Nephron (organoid): ENCODE measurements at regions not wholly inside any gene's neighbourhood (a gene's known extent, or its start where the extent isn't known, plus 50 kb on each side); places are given as distances from the start of the nearest gene placed in this dataset.

ENCODE experiments used
- H3K27ac Mint-ChIP-seq, 3 experiments: 2 replicates each; pipeline ENCODE4 v1.8.0; 2020; ENCODE audit warnings: mixed read lengths in 3 of 3, mild to moderate bottlenecking in 2 of 3, moderate library complexity in 1 of 3
- H3K27me3 Mint-ChIP-seq: 2 replicates; pipeline ENCODE4 v1.8.0; 2021; ENCODE audit warnings: low read depth, mild to moderate bottlenecking, moderate library complexity, mixed read lengths
- H3K36me3 Mint-ChIP-seq: 2 replicates; pipeline ENCODE4 v1.8.0; 2020; ENCODE audit warnings: low read depth, mixed read lengths
- H3K4me1 Mint-ChIP-seq: 2 replicates; pipeline ENCODE4 v1.8.0; 2020; ENCODE audit warnings: mixed read lengths
- H3K4me3 Mint-ChIP-seq, 3 experiments: 2 replicates each; pipeline ENCODE4 v1.8.0; 2020; ENCODE audit warnings: mild to moderate bottlenecking in 3 of 3, mixed read lengths in 3 of 3, moderate library complexity in 2 of 3
- H3K9me3 Mint-ChIP-seq: 2 replicates; pipeline ENCODE4 v1.8.0; 2020; ENCODE audit warnings: mixed read lengths
- TF ChIP-seq, protein P1 (sequence below), 3 experiments: fragments of 200-600 bp; sonication (generic); IDR thresholded peaks; one replicate each; pipeline ENCODE4 v1.5.0; 2021; ENCODE audit warnings: antibody characterized with exemption in 3 of 3; ENCODE audit not compliant: unreplicated experiment in 3 of 3

DNA sequence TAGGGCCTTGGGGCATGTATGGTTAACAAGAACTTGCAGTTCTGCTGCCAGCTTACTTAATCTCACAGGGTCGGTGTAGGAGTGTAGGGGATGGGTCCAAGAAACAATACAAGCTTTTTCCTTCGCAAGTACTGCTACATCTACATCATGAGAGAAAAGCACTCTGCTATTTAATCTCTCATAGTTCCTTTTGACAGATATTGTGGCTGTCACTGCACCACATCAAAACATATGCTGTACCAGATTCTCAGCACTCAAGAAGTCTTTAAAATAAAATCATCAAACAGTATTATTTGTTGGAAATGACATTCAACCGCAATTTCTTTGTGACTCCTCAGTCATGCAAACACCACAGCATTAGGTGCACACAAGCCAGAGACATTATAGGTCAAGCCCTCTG lies 215.5 kb upstream of the BMP4 start:
- H3K4me3 Mint-ChIP-seq: no peak overlapping the region
- no peaks in the 10 kb centered on the region for H3K36me3 Mint-ChIP-seq
- TF ChIP-seq, protein P1, sequence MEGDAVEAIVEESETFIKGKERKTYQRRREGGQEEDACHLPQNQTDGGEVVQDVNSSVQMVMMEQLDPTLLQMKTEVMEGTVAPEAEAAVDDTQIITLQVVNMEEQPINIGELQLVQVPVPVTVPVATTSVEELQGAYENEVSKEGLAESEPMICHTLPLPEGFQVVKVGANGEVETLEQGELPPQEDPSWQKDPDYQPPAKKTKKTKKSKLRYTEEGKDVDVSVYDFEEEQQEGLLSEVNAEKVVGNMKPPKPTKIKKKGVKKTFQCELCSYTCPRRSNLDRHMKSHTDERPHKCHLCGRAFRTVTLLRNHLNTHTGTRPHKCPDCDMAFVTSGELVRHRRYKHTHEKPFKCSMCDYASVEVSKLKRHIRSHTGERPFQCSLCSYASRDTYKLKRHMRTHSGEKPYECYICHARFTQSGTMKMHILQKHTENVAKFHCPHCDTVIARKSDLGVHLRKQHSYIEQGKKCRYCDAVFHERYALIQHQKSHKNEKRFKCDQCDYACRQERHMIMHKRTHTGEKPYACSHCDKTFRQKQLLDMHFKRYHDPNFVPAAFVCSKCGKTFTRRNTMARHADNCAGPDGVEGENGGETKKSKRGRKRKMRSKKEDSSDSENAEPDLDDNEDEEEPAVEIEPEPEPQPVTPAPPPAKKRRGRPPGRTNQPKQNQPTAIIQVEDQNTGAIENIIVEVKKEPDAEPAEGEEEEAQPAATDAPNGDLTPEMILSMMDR (IDR thresholded peaks at IDR 0.05; ENCODE audit: unreplicated experiment in 3 of 3): no peak
- no peaks in the 10 kb centered on the region for H3K9me3 Mint-ChIP-seq
- H3K27me3 Mint-ChIP-seq: no peaks in the 10 kb centered on the region
- peaks cover 31% of the 10 kb centered on the region for H3K4me1 Mint-ChIP-seq
- peak overlapping the region in 1 of 3 experiments; percentile 11 for H3K27ac Mint-ChIP-seq

DNA sequence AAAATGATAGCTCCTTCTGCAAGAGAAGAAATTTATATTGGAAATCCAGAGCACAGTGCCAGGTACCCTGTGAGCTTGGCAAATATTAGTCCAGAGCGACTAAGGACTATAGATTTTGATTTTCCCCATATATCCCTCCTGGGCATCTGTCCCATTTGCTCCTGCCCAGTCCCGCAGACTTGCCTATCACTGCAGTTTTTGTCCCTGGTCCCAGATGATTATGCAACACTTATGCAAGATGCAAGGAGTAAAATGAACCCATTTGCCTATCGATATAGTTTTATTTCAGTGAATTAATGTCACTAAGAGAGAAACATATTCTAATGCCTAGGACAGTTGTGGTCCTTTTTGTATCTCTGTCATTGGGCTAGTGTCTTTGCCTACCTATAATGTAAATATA lies 215.9 kb upstream of the BMP4 start:
- Mint-ChIP-seq H3K9me3 (no peaks in the 10 kb centered on the region), H3K27ac (peak overlapping the region in 1 of 3 experiments; percentile 11), H3K4me3 (no peak overlapping the region), H3K4me1 (peaks cover 36% of the 10 kb centered on the region), H3K27me3 (no peaks in the 10 kb centered on the region), H3K36me3 (no peaks in the 10 kb centered on the region)
- TF ChIP-seq, protein P1 (IDR thresholded peaks at IDR 0.05; ENCODE audit: unreplicated experiment in 3 of 3): no peak

DNA sequence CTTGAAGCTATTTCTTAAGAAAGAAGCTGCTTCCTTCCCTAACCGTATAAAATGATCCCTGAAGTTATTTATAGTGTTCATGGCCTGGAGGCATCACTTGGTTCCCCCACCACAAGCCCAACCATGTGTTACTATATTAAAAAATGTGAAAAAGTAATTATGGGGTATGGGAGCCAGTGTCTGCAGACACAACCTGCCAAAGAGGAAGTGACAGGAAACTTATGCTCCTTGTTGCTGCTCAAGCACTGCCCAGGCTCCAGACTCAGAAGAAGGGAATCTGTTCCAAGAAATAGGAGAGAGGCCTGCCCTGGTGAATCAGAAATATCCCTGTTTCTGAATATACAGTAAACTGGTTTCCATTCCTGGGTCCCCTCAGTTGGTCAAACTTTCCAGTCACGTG lies 217.2 kb upstream of the BMP4 start:
- Mint-ChIP-seq H3K4me1 (peaks cover 45% of the 10 kb centered on the region), H3K27ac (peak overlapping the region; percentile 83 to 91 (median 85)), H3K4me3 (no peak overlapping the region), H3K27me3 (peaks cover 4% of the 10 kb centered on the region), H3K36me3 (no peaks in the 10 kb centered on the region), H3K9me3 (no peaks in the 10 kb centered on the region)
- TF ChIP-seq, protein P1 (IDR thresholded peaks at IDR 0.05; ENCODE audit: unreplicated experiment in 3 of 3): no peak

DNA sequence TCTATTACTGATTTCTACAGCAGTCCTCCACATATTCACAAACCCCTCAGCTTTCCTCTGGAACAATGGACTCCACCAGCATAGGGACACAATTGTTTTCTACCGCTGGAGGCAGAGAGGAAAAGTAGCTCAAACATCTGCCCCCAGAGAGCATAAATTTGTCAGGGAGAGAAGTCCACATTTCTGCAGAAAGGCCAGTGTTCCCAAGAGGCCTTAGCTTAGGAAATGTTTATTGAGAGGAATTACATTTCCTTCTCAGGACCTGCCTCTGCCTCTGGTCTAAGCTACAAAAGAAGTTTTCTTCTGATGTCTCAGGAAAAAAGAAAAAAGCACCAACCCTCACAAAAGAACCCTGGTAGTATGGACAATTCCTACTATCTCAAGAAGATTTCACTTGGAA lies 217.8 kb upstream of the BMP4 start:
- H3K4me3 Mint-ChIP-seq: no peak overlapping the region
- no peaks in the 10 kb centered on the region for H3K36me3 Mint-ChIP-seq
- no peaks in the 10 kb centered on the region for H3K9me3 Mint-ChIP-seq
- H3K27me3 Mint-ChIP-seq: peaks cover 4% of the 10 kb centered on the region
- TF ChIP-seq, protein P1 (IDR thresholded peaks at IDR 0.05; ENCODE audit: unreplicated experiment in 3 of 3): no peak
- H3K27ac Mint-ChIP-seq: peak overlapping the region; percentile 83 to 91 (median 85)
- peaks cover 49% of the 10 kb centered on the region for H3K4me1 Mint-ChIP-seq

DNA sequence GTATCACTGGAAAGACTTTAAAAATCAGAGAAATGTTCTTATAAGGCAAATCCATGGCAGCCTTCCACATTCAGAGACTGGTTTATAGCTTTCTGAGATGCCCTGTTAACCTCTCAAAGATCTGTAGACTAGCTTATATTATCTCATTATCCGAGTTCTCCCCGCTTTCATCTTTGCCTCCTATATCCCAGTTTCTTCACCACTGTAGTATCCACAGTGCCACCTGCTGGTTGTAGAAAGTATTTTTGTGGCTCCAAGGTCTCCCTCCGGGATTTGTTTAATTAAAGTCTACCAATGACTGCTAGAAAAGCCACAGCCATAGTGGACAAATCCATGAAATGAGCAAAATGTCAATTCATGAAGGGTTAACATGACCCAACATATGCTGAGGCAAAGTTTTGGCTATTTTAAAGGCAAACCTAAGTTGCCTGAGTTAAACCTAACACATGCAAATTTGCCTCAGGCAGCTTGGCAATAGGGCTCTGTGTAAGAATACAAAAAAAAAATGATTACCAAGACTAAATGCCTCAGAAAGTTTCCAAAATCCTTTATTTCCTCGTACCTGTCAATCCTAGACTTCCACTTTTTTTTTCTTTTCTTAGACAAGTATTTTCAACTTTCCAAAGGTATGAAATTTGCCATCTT lies 218.8 kb upstream of the BMP4 start:
- Mint-ChIP-seq H3K9me3 (no peaks in the 10 kb centered on the region), H3K4me3 (no peak overlapping the region), H3K36me3 (no peaks in the 10 kb centered on the region), H3K27me3 (peaks cover 4% of the 10 kb centered on the region), H3K4me1 (peaks cover 49% of the 10 kb centered on the region), H3K27ac (peak overlapping the region; percentile 43 to 83 (median 56))
- TF ChIP-seq, protein P1 (IDR thresholded peaks at IDR 0.05; ENCODE audit: unreplicated experiment in 3 of 3): peak; percentile 85 to 90 (median 88)

DNA sequence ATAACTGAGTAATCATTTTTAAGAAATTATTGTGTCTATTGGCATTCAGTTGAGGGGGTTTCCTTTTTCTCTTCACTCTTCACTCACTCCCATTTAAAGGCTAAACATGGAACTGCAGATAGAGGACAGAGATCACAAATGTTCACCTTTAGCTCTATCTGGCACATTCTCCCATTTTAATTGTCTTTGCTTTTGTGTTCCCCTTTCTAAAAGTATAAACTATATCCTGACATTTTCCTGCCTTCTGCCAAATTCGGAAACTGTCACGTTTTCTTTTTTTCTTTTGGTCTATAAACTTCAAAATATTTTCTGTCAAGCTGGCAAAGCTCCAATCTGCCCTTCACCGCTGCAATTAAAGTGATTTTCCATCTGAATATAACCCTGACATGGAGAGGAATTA lies 219.8 kb upstream of the CDKN3 start:
- Mint-ChIP-seq H3K4me1 (peaks cover 48% of the 10 kb centered on the region), H3K4me3 (no peak overlapping the region), H3K27ac (peak overlapping the region; percentile 18 to 80 (median 43)), H3K9me3 (no peaks in the 10 kb centered on the region), H3K27me3 (peaks cover 4% of the 10 kb centered on the region), H3K36me3 (no peaks in the 10 kb centered on the region)
- TF ChIP-seq, protein P1 (IDR thresholded peaks at IDR 0.05; ENCODE audit: unreplicated experiment in 3 of 3): no peak
